Right lobe of liver (tissue), 4 donors: ENCODE measurements at regions not wholly inside any gene's neighbourhood (a gene's known extent, or its start where the extent isn't known, plus 50 kb on each side); places are given as distances from the start of the nearest gene placed in this dataset.

ENCODE experiments used
- CTCF ChIP-seq, 4 donors: fragments of 200-600 bp in 3 of 4; fragments of 450-650 bp in 1 of 4; IDR thresholded peaks; one replicate each; pipeline versions ENCODE4 v1.5.1 to v1.8.0; 2016 to 2022; ENCODE audit warnings: antibody characterized with exemption in 4 of 4, mild to moderate bottlenecking in 2 of 4
- POLR2A ChIP-seq: fragments of 450-650 bp; IDR thresholded peaks from one replicate; pipeline ENCODE4 v1.6.1; 2017; ENCODE audit warnings: antibody characterized with exemption, mild to moderate bottlenecking
- donor health status: DM: no; HTN: no; CAD: no.
- donor health status: DM: no; HTN: no; CAD: no.
- donor health status: DM: no; HTN: yes; CAD: no.

GRCh38 chr7:91537260-91538152 is 273.3 kb downstream of the FZD1 start:
- no peak for TF ChIP-seq POLR2A
- no peak for TF ChIP-seq CTCF (IDR thresholded peaks at IDR 0.05)
